Mucosa of stomach (tissue), 1 donor: ENCODE measurements at regions not wholly inside any gene's neighbourhood (a gene's known extent, or its start where the extent isn't known, plus 50 kb on each side); places are given as distances from the start of the nearest gene placed in this dataset.

Experiments
- H3K27me3 ChIP-seq: one replicate; pipeline ENCODE4 v1.7.0; 2013; ENCODE audit warnings: mild to moderate bottlenecking, low read length; ENCODE audit not compliant: control insufficient read depth, insufficient read depth
- H3K36me3 ChIP-seq: one replicate; pipeline ENCODE4 v1.7.0; 2013; ENCODE audit warnings: low read length; ENCODE audit not compliant: control insufficient read depth, insufficient read depth
- H3K4me1 ChIP-seq: one replicate; pipeline ENCODE4 v1.7.0; 2013; ENCODE audit warnings: mild to moderate bottlenecking, low read length; ENCODE audit not compliant: control insufficient read depth, insufficient read depth
- H3K4me3 ChIP-seq: one replicate; pipeline ENCODE4 v1.7.0; 2013; ENCODE audit warnings: low read length
- H3K9ac ChIP-seq: one replicate; pipeline ENCODE4 v1.7.0; 2013; ENCODE audit warnings: mild to moderate bottlenecking, low read length, moderate library complexity
- H3K9me3 ChIP-seq: one replicate; pipeline ENCODE4 v1.7.0; 2013; ENCODE audit warnings: mild to moderate bottlenecking, low read length, moderate library complexity; ENCODE audit not compliant: control insufficient read depth
- donor health status: Pancreatic carcinoma.

DNA sequence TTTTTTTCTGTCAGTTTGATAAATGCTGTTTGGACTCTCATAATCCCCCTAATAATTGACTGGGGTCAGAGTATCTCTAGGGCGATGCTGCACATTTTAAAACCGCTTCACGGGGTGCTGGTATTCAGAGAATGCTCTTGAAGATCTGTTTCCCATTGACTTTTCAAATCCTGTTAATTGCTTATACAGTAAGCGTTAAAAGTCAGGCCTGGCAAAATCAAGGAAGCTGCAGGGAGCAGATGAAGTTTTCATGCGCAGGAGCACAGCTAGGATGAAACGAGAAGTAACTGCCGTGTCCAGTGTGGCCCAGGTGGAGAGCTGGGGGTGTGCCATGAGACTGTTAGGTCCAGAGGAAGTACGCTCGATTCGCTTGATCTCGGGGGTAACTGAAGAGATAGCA lies 312.9 kb downstream of the TRIML1 start:
- no peaks in the 10 kb centered on the region for H3K36me3 ChIP-seq
- H3K4me3 ChIP-seq: no peak overlapping the region
- H3K27me3 ChIP-seq: no peaks in the 10 kb centered on the region
- H3K9ac ChIP-seq: no peak overlapping the region
- no peaks in the 10 kb centered on the region for H3K4me1 ChIP-seq
- no peaks in the 10 kb centered on the region for H3K9me3 ChIP-seq

DNA sequence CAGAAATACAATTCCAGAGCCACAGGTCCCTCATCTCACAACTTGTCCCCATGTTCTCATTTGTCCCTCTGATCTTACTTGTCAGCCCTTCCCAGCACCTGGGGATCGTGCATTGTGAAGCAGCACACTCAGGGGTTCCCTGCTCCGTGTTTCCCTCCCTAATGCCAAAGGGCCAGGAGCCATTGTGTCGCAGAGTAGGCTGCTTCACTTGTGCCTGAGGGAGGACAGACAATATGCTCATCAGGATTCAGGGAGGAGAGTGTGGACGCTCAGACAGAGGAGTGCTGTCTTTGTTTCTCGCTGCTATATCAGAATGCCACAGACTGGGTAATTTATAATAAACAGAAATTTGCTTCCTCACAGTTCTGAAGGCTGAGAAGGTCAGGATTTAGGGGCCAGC lies 315.3 kb downstream of the TRIML1 start:
- H3K9ac ChIP-seq: no peak overlapping the region
- H3K4me1 ChIP-seq: no peaks in the 10 kb centered on the region
- no peak overlapping the region for H3K4me3 ChIP-seq
- H3K9me3 ChIP-seq: no peaks in the 10 kb centered on the region
- H3K27me3 ChIP-seq: no peaks in the 10 kb centered on the region
- H3K36me3 ChIP-seq: no peaks in the 10 kb centered on the region

DNA sequence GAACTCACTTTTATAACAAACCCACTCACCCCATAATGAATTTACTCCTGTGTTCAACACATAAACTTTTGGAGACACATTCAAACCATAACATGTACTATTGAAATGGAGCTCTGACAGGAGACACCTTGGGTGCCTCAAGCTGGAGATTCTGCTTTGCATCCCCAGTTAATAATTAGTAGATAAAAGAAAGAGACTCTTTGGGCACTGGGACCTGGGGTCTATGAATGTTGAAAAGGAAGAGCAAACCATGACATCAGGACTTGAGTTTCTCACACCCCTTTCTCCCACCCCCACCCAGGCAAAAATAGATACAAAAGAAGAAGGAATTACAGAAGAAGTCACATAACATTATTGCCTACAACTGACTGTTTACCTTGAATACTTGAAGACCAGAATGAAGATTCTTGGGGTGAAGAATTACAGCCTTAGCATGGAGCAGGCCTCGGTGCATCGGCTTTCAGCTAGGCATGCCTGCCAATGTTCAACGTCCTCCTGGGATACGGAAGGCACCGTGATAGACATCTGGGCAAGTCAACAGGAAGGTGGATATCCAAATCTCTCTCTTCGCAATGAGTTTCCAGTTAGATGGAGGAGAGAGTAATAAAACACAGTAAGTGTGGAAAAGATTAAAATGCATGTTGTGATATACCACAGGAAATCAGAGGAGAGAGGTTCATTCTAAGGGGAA lies 316.0 kb downstream of the TRIML1 start:
- Histone ChIP-seq H3K9me3 (no peaks in the 10 kb centered on the region), H3K4me1 (no peaks in the 10 kb centered on the region), H3K36me3 (no peaks in the 10 kb centered on the region), H3K27me3 (no peaks in the 10 kb centered on the region), H3K9ac (no peak overlapping the region), H3K4me3 (no peak overlapping the region)

DNA sequence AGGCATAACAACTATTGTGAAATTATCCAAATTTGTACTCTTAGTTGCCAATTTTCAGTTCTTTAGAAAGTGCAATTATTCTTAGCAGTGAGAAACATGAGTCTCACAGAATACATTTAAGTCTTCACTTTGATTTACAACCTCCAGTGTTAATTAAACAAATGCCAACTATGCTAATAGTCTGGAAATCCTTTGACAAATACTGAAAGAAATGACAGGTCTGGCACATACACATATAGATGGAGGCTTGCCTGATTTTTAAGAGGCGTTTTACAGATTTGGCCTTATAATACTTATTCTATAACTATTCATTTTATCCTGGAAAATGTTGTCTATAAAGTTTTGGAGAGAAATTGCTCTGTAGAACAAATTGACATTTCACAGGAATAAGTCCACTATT lies 320.1 kb downstream of the TRIML1 start:
- Histone ChIP-seq H3K4me1 (no peaks in the 10 kb centered on the region), H3K4me3 (no peak overlapping the region), H3K9ac (no peak overlapping the region), H3K9me3 (no peaks in the 10 kb centered on the region), H3K27me3 (no peaks in the 10 kb centered on the region), H3K36me3 (no peaks in the 10 kb centered on the region)

DNA sequence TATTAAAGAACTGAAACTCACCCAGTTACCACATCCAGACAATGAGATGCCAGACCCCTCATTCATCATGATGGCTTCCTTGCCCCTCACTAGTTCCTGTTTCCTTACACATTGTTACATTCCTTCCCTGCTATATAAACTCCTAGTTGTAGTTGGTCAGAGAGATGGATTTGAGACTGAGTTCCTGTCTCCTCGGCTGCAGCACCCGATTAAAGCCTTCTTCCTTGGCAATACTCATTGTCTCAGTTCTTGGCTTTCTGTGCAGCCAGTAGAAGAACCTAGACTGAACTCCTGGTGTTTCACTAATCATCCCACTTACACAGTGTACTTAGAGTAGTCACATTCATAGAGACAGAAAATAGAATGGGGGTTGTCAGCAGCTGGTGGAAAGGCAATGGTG lies 324.7 kb downstream of the TRIML1 start:
- Histone ChIP-seq H3K4me3 (no peak overlapping the region), H3K9me3 (no peaks in the 10 kb centered on the region), H3K9ac (no peak overlapping the region), H3K27me3 (no peaks in the 10 kb centered on the region), H3K36me3 (no peaks in the 10 kb centered on the region), H3K4me1 (no peaks in the 10 kb centered on the region)

DNA sequence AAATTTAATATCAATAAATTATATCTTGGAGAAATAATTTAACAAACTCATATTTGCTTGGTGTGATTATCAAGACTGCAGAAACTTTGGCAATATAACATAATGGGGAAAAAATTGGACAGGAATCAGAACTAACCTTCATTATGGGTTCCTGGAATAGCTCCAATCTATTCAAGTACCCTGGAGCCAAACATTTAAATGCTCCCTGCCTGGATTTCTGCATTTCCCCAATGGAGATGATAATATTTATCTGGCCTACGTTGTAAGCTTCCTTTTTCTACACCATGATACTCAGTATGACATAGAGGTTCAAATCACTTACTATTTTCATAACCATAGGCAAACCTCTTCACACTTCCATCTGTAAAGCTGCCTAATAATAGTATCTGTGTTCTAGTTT lies 326.8 kb downstream of the TRIML1 start:
- Histone ChIP-seq H3K9ac (no peak overlapping the region), H3K4me3 (no peak overlapping the region)

DNA sequence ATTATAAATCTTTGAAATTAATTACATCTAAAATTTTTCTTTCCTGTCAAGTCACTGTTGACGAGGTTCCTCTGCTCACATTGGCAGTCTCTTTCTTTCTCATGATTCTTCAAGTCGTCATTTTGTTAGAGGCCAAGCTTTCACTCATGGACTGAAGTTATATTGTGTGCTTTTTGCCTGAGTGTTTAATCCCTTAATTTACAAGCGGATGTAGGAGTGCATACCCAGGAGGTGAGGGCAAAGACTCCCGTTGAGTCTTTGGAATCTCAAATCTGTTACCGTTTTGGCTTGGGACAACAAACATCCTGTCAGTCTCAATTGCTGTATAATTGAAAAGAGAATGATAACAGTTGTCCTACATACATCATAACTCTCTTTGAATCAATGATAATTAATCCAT lies 345.0 kb downstream of the TRIML1 start:
- Histone ChIP-seq H3K9me3 (no peaks in the 10 kb centered on the region), H3K36me3 (no peaks in the 10 kb centered on the region), H3K4me1 (no peaks in the 10 kb centered on the region), H3K4me3 (no peak overlapping the region), H3K9ac (no peak overlapping the region), H3K27me3 (no peaks in the 10 kb centered on the region)

More for the DNA sequence above, 326.8 kb downstream of the TRIML1 start:
- no peaks in the 10 kb centered on the region for H3K27me3 ChIP-seq
- no peaks in the 10 kb centered on the region for H3K4me1 ChIP-seq
- no peaks in the 10 kb centered on the region for H3K9me3 ChIP-seq
- no peaks in the 10 kb centered on the region for H3K36me3 ChIP-seq

DNA sequence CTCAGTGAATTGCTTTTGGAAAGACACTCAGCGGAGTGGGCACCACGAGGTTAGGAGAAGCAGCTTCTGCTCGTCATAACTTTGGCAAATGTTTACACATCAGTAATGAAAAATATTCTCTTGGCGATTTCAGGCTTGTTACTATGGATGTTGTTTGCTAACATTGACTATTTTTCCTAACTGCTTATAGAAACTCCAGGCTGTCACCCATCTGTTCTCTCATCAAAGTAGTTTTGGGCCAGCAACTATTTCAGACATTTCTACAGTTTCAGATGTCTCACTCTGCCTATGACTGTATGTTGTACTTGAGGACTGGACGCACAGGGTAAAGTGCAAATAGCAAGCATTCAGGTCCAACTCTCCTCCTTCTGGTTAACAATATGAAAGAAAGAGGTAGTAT lies 346.7 kb downstream of the TRIML1 start:
- Histone ChIP-seq H3K4me3 (no peak overlapping the region), H3K4me1 (no peaks in the 10 kb centered on the region), H3K9me3 (no peaks in the 10 kb centered on the region), H3K36me3 (no peaks in the 10 kb centered on the region), H3K27me3 (no peaks in the 10 kb centered on the region), H3K9ac (no peak overlapping the region)

DNA sequence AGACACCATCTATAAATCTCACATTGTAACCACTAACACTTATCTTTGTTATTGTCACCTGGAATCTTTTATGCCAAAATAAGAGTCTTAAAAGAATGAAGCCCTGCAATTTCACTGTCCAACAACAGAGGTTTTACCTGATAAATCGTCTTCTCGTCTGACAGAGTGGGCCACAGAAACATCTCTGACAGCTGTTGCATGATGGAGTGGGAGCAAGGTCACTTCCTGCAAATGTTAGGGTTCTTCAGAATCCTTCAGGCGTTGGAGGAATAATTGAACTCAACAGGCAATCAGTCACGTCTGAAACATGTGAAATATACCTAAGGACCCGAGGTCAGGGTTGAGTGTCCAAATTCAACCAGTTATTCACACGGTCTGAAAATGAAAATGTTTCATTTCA lies 353.6 kb downstream of the TRIML1 start:
- H3K27me3 ChIP-seq: no peaks in the 10 kb centered on the region
- H3K4me1 ChIP-seq: no peaks in the 10 kb centered on the region
- H3K9ac ChIP-seq: no peak overlapping the region
- no peaks in the 10 kb centered on the region for H3K36me3 ChIP-seq
- no peaks in the 10 kb centered on the region for H3K9me3 ChIP-seq
- no peak overlapping the region for H3K4me3 ChIP-seq

DNA sequence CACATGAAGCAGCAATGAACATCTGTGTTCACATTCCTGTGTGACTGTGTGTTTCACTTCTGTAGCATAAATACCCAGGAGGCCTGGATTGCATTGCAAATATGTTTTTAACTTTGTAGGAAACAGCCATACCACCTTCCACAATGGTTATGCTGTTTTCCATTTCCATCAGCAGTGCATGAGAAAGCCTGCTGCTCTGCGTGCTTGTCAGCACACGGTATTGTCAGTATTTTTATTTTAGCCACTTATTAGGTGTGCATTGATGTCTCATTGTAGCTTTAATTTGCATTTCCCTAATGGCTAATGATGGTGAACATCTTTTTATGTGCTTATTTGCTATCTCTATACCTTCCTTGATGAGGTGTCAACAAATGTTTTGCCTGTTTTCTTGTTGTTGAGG lies 355.9 kb downstream of the TRIML1 start:
- H3K27me3 ChIP-seq: no peaks in the 10 kb centered on the region
- H3K4me3 ChIP-seq: no peak overlapping the region
- no peak overlapping the region for H3K9ac ChIP-seq
- no peaks in the 10 kb centered on the region for H3K36me3 ChIP-seq
- H3K9me3 ChIP-seq: no peaks in the 10 kb centered on the region
- no peaks in the 10 kb centered on the region for H3K4me1 ChIP-seq

DNA sequence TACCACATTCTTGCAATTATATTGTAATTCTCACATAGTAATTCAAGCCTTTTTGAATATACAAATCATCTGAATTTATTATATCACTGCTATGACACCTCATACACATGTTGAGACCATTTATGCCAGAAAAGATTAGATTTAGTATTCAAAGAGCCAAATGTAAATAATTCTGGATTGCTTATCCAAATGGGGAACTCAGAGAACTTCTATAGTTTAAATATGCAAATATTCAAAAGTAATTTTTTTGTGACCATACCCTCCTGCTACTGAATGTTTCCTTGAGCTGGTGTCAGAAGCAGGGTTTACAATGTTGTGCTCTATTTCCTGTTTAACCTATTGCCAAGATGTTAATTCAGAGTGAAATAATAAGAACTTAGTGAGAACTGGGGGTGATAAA lies 372.2 kb downstream of the TRIML1 start:
- Histone ChIP-seq H3K4me1 (no peaks in the 10 kb centered on the region), H3K9me3 (no peaks in the 10 kb centered on the region), H3K36me3 (no peaks in the 10 kb centered on the region), H3K4me3 (no peak overlapping the region), H3K9ac (no peak overlapping the region), H3K27me3 (no peaks in the 10 kb centered on the region)

DNA sequence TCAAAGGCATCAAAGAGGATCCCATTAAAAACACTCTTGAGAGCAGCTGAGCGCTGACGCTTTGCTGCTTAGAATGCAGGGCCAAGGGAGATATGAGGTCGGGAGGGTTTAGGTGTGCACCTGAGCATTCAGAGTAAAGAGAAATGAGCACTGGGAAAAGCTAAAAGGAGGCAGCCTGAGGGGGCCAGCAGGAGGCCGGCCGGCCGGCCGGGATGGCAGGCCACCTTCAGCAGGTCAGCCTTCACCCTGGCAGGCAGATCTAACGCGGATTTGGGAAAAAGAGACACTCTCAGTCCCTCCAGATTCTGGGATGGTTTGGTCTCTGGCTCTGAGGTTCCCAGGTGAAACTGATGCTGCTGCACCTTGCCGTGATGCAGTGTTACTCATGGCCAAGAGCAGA lies 393.5 kb downstream of the TRIML1 start:
- Histone ChIP-seq H3K9me3 (no peaks in the 10 kb centered on the region), H3K27me3 (no peaks in the 10 kb centered on the region), H3K4me3 (no peak overlapping the region), H3K4me1 (no peaks in the 10 kb centered on the region), H3K36me3 (no peaks in the 10 kb centered on the region), H3K9ac (no peak overlapping the region)

DNA sequence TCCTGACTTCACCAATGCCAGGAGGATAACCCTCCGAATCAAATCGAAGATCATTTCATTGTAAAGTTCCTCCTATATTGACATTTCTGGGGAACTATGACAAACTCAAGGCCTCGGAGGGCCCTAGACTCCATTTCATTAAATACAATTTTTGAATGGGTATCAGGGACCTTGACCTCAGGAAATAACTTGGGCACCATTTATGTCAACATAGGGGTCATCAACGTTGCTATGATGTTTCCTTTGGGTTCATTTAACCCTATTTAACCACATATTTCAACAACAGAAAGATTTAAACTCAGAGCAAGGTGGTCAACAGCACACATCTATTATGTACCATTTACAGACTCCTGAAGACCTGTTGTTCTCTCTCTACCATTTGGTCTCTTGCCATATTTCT lies 395.1 kb downstream of the TRIML1 start:
- H3K9ac ChIP-seq: no peak overlapping the region
- H3K9me3 ChIP-seq: no peaks in the 10 kb centered on the region
- no peak overlapping the region for H3K4me3 ChIP-seq
- H3K4me1 ChIP-seq: no peaks in the 10 kb centered on the region
- no peaks in the 10 kb centered on the region for H3K27me3 ChIP-seq
- no peaks in the 10 kb centered on the region for H3K36me3 ChIP-seq
